Calu3 (cell line): ENCODE measurements at regions not wholly inside any gene's neighbourhood (a gene's known extent, or its start where the extent isn't known, plus 50 kb on each side); places are given as distances from the start of the nearest gene placed in this dataset.
A peak's percentile ranks its signal among the peaks of the same experiment; 100 is the strongest.

Experiments used
- BruUV-seq: library from RNA; stranded (reverse); fragments of 400-500 nt; replicated peaks from 2 replicates; lab custom pipeline; 2021; lab: Mats Ljungman, UMichigan
- CTCF ChIA-PET: fragments of 300-600 bp; sonication (Branson Sonifier 250); formaldehyde crosslinking; loops from one replicate; lab custom pipeline; 2022; ENCODE audit warnings: antibody characterized with exemption; lab: Charles Lee
- DNase-seq: peaks from one replicate; pipeline ENCODE4 v3.0.0; 2022
- H3K27ac Mint-ChIP-seq: one replicate; pipeline ENCODE4 v1.8.0; 2022; ENCODE audit warnings: mixed read lengths; ENCODE audit not compliant: unreplicated experiment
- H3K27me3 Mint-ChIP-seq: one replicate; pipeline ENCODE4 v1.8.0; 2022; ENCODE audit warnings: mixed read lengths; ENCODE audit not compliant: unreplicated experiment
- H3K36me3 Mint-ChIP-seq: one replicate; pipeline ENCODE4 v1.8.0; 2022; ENCODE audit warnings: mild to moderate bottlenecking, moderate library complexity, mixed read lengths; ENCODE audit not compliant: insufficient read depth, unreplicated experiment
- H3K4me1 Mint-ChIP-seq: one replicate; pipeline ENCODE4 v1.8.0; 2022; ENCODE audit warnings: mild to moderate bottlenecking, low read depth, mixed read lengths; ENCODE audit not compliant: unreplicated experiment
- H3K4me3 Mint-ChIP-seq: one replicate; pipeline ENCODE4 v1.8.0; 2022; ENCODE audit warnings: mild to moderate bottlenecking, low read depth, moderate library complexity, mixed read lengths; ENCODE audit not compliant: unreplicated experiment
- H3K9me3 Mint-ChIP-seq: one replicate; pipeline ENCODE4 v1.8.0; 2022; ENCODE audit warnings: low read depth, mixed read lengths; ENCODE audit not compliant: unreplicated experiment
- intact Hi-C: fragments of 100-400 bp; cut with micrococcal nuclease; formaldehyde crosslinking; loops from one replicate; pipeline ENCODE4 v1.10.0; 2022; ENCODE audit not compliant: unreplicated experiment
- TF ChIP-seq, protein P1 (sequence below): fragments of 200-600 bp; IDR thresholded peaks from one replicate; pipeline ENCODE4 v1.8.0; 2022; ENCODE audit warnings: antibody characterized with exemption; ENCODE audit not compliant: unreplicated experiment

DNA sequence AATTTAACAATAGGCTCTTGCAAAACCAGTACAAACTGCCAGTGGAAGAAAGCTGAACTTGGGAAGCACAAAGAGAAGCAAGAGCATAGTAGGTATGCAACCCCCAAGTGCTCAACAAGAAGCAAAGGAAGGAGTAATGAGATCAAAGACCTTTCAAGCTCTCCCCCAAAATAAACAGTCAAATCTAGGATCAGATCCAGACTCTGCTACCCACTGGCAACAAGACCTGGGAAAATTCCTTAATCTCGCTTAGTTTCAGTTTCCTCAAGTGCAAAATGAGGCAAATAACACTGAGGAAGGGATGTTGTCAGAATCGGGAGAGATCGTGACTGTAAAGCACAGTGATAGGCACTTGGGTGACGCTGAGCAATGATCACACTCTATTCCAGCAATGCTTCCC lies 329.2 kb downstream of the TNS1 start:
- intact Hi-C loops: no loop called here
- H3K27me3 Mint-ChIP-seq: no peaks in the 10 kb centered on the region
- peaks cover 9% of the 10 kb centered on the region for H3K4me1 Mint-ChIP-seq
- H3K36me3 Mint-ChIP-seq: no peaks in the 10 kb centered on the region
- no peak overlapping the region for H3K4me3 Mint-ChIP-seq
- no peaks in the 10 kb centered on the region for H3K9me3 Mint-ChIP-seq
- TF ChIP-seq, protein P1, sequence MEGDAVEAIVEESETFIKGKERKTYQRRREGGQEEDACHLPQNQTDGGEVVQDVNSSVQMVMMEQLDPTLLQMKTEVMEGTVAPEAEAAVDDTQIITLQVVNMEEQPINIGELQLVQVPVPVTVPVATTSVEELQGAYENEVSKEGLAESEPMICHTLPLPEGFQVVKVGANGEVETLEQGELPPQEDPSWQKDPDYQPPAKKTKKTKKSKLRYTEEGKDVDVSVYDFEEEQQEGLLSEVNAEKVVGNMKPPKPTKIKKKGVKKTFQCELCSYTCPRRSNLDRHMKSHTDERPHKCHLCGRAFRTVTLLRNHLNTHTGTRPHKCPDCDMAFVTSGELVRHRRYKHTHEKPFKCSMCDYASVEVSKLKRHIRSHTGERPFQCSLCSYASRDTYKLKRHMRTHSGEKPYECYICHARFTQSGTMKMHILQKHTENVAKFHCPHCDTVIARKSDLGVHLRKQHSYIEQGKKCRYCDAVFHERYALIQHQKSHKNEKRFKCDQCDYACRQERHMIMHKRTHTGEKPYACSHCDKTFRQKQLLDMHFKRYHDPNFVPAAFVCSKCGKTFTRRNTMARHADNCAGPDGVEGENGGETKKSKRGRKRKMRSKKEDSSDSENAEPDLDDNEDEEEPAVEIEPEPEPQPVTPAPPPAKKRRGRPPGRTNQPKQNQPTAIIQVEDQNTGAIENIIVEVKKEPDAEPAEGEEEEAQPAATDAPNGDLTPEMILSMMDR: no peak
- CTCF ChIA-PET: no interaction called here
- BruUV-seq: no TSS peak
- DNase-seq: no peak
- H3K27ac Mint-ChIP-seq: no peak overlapping the region

DNA sequence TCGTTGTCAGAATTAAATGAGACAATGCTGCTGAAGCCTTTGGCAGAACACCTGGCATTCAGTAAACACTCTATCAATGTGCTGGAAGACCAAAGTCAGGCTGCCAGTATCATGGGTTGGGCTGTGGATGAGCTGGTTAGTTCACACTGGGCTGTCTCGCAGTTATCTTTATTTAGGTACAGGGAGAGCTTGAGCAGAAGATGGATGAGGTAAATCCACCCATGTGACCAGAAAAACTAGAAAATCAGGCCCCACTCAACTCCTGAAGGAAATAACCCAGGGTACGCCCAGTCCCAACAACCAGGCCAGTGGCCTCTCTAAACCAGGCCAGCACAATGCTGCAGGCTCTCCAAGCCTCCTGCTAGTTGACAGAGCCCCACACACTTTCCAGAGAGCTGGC lies 330.3 kb downstream of the TNS1 start:
- DNase-seq: peak; percentile 38
- Mint-ChIP-seq H3K27me3 (no peaks in the 10 kb centered on the region), H3K4me3 (no peak overlapping the region), H3K9me3 (no peaks in the 10 kb centered on the region), H3K4me1 (peaks cover 9% of the 10 kb centered on the region), H3K36me3 (no peaks in the 10 kb centered on the region), H3K27ac (no peak overlapping the region)
- no TSS peak for BruUV-seq
- TF ChIP-seq, protein P1: no peak
- intact Hi-C loops: no loop called here
- CTCF ChIA-PET: interaction anchor here (0.8 to 1.1 kb wide), 2 partner anchors 20 to 41 kb away, joined by 3 to 5 read pairs; no protein-coding TSS in a partner anchor

DNA sequence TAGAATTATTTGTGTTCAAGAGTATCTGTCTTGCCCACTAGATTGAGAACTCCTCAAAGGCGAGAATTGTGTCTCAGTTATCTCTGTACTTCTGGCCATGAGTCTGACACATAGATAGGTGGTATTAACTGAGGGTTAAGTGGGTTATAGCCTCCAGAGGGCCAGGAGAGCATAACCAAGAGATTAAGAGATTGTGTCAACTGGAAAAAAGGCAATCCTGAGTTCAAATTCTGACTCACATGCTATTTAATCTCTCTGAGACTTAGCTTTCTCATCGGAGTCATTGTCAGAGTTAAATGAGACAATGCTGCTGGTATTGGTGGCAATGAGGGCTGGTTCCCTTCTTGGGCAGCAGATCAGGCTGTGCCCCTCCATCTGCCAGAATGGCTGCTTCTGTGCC lies 330.9 kb downstream of the TNS1 start:
- intact Hi-C loops: no loop called here
- CTCF ChIA-PET: interaction anchor here (0.8 to 1.1 kb wide), 2 partner anchors 19 to 41 kb away, joined by 3 to 5 read pairs; no protein-coding TSS in a partner anchor
- Mint-ChIP-seq H3K27me3 (no peaks in the 10 kb centered on the region), H3K4me3 (no peak overlapping the region), H3K27ac (no peak overlapping the region), H3K4me1 (peaks cover 9% of the 10 kb centered on the region), H3K9me3 (no peaks in the 10 kb centered on the region), H3K36me3 (no peaks in the 10 kb centered on the region)
- TF ChIP-seq, protein P1: no peak
- no TSS peak for BruUV-seq
- no peak for DNase-seq

DNA sequence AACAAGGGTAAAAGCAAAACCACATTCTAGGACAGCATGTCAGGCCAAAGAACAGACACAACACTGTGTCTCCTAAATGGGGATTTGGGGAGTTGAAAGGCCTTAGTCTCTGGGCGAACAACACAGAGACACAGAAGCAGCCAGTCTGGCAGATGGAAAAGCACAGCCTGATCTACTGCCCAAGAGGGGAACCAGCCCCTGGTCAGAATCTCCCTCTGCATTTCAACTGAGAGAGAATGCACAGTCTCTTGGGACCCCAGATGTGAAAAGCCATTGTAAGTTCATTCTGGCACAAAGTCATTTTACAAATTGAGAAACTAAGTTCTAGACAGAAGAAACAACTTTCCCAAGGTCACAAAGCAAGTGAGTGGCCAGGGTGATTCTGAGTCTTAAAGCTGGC lies 331.7 kb downstream of the TNS1 start:
- peaks cover 9% of the 10 kb centered on the region for H3K4me1 Mint-ChIP-seq
- no peaks in the 10 kb centered on the region for H3K36me3 Mint-ChIP-seq
- no peaks in the 10 kb centered on the region for H3K27me3 Mint-ChIP-seq
- CTCF ChIA-PET: no interaction called here
- no peak overlapping the region for H3K27ac Mint-ChIP-seq
- DNase-seq: no peak
- no peak overlapping the region for H3K4me3 Mint-ChIP-seq
- TF ChIP-seq, protein P1: no peak
- no peaks in the 10 kb centered on the region for H3K9me3 Mint-ChIP-seq
- no TSS peak for BruUV-seq
- intact Hi-C loops: no loop called here
